ENCODE measurements at regions not wholly inside any gene's neighbourhood (a gene's known extent, or its start where the extent isn't known, plus 50 kb on each side); places are given as distances from the start of the nearest gene placed in this dataset.

- H3K4me3 ChIP-seq (ENCODE audit: low read depth, low read length), result no peak overlapping the region
- no peak for TF ChIP-seq CTCF (IDR thresholded peaks at IDR 0.05; ENCODE audit: borderline replicate concordance, insufficient read depth, low read depth, low read length)
Measured at GRCh38 chr10:21308018-21308417, 217.5 kb downstream of the SKIDA1 start.

- H3K4me3 ChIP-seq (ENCODE audit: low read depth, low read length), result no peak overlapping the region
- no peak for TF ChIP-seq CTCF (IDR thresholded peaks at IDR 0.05; ENCODE audit: borderline replicate concordance, insufficient read depth, low read depth, low read length)
Measured at GRCh38 chr10:21304608-21305007, 220.9 kb downstream of the SKIDA1 start.

- no peak for TF ChIP-seq CTCF (IDR thresholded peaks at IDR 0.05; ENCODE audit: borderline replicate concordance, insufficient read depth, low read depth, low read length)
- H3K4me3 ChIP-seq (ENCODE audit: low read depth, low read length), result no peak overlapping the region
Measured at GRCh38 chr10:21304198-21304597, 221.3 kb downstream of the SKIDA1 start.

GRCh38 chr10:21300551-21300950 is 224.9 kb downstream of the SKIDA1 start:
- no peak for TF ChIP-seq CTCF (IDR thresholded peaks at IDR 0.05; ENCODE audit: borderline replicate concordance, insufficient read depth, low read depth, low read length)
- no peak overlapping the region for H3K4me3 ChIP-seq (ENCODE audit: low read depth, low read length)

GRCh38 chr10:21299330-21299729 is 226.2 kb downstream of the SKIDA1 start:
- no peak overlapping the region for H3K4me3 ChIP-seq (ENCODE audit: low read depth, low read length)
- TF ChIP-seq CTCF (IDR thresholded peaks at IDR 0.05; ENCODE audit: borderline replicate concordance, insufficient read depth, low read depth, low read length), result no peak

GRCh38 chr10:21298701-21299100 is 226.8 kb downstream of the SKIDA1 start:
- H3K4me3 ChIP-seq (ENCODE audit: low read depth, low read length), result no peak overlapping the region
- no peak for TF ChIP-seq CTCF (IDR thresholded peaks at IDR 0.05; ENCODE audit: borderline replicate concordance, insufficient read depth, low read depth, low read length)

- no peak overlapping the region for H3K4me3 ChIP-seq (ENCODE audit: low read depth, low read length)
- TF ChIP-seq CTCF (IDR thresholded peaks at IDR 0.05; ENCODE audit: borderline replicate concordance, insufficient read depth, low read depth, low read length), result no peak
Measured at GRCh38 chr10:21297603-21298383, 227.7 kb downstream of the SKIDA1 start.

Measured in GM12875 (cell line).